Endothelial cell of umbilical vein (primary cell): ENCODE measurements at regions not wholly inside any gene's neighbourhood (a gene's known extent, or its start where the extent isn't known, plus 50 kb on each side); places are given as distances from the start of the nearest gene placed in this dataset.

ENCODE experiments used
- BruUV-seq: library from RNA; stranded (reverse); fragments of 400-500 nt; replicated peaks from 2 replicates; lab custom pipeline; 2021; lab: Mats Ljungman, UMichigan
- CTCF ChIA-PET: fragments of 300-600, 350-600 bp; sonication (Branson Sonifier 250); formaldehyde crosslinking; loops from one replicate; lab custom pipeline; 2021; ENCODE audit warnings: antibody characterized with exemption, inconsistent platforms; lab: Charles Lee
- POLR2A ChIA-PET: fragments of 300-600, 350-600 bp; sonication (Branson Sonifier 250); formaldehyde crosslinking; loops from one replicate; lab custom pipeline; 2021; ENCODE audit warnings: antibody characterized with exemption, inconsistent platforms; lab: Charles Lee
- DNase-seq: peaks from one replicate; pipeline ENCODE4 v3.0.0-alpha.2; 2011; ENCODE audit warnings: low read depth, low spot score
- FAIRE-seq: peaks from 2 replicates; lab custom pipeline; 2011; peaks lifted over from hg19 to GRCh38; lab: Jason Lieb, UNC
- H2AFZ ChIP-seq: 2 replicates; pipeline ENCODE4 v1.6.0; 2012; ENCODE audit warnings: low read depth, low read length, control low read depth, inconsistent platforms
- H3K27ac ChIP-seq: 2 replicates; pipeline ENCODE4 v1.5.1; 2011; ENCODE audit warnings: low read depth, mild to moderate bottlenecking, control low read depth, low read length, moderate library complexity; ENCODE audit not compliant: insufficient read depth
- H3K27me3 ChIP-seq, 2 experiments: 2 replicates each; pipeline versions ENCODE4 v1.6.0 to v1.6.1; 2011; ENCODE audit warnings: low read length in 2 of 2, mixed read lengths in 1 of 2; ENCODE audit not compliant: control insufficient read depth in 2 of 2, insufficient read depth in 2 of 2
- H3K36me3 ChIP-seq, 2 experiments: 2 replicates in 1 of 2; 3 replicates in 1 of 2; pipeline ENCODE4 v1.5.1; 2011; ENCODE audit warnings: low read length in 2 of 2, mild to moderate bottlenecking in 1 of 2, moderate library complexity in 1 of 2; ENCODE audit not compliant: control insufficient read depth in 2 of 2, insufficient read depth in 2 of 2; ENCODE audit errors: extremely low read depth in 1 of 2
- H3K4me1 ChIP-seq: 3 replicates; pipeline ENCODE4 v1.5.1; 2011; ENCODE audit warnings: mild to moderate bottlenecking, low read length; ENCODE audit not compliant: control insufficient read depth, insufficient read depth; ENCODE audit errors: extremely low read depth
- H3K4me2 ChIP-seq: 2 replicates; pipeline ENCODE4 v1.6.1; 2011; ENCODE audit warnings: low read length, control low read depth, mixed read lengths; ENCODE audit not compliant: insufficient read depth
- H3K4me3 ChIP-seq, 3 experiments: fragments of 200-600 bp in 1 of 3; sonication (generic), shearing (Covaris generic) in 1 of 3; replicated peaks in 1 of 3; 2 replicates each; pipeline ENCODE4 v1.5.1; 2011 to 2016; ENCODE audit warnings: control low read depth in 3 of 3, low read length in 3 of 3, mild to moderate bottlenecking in 2 of 3, inconsistent platforms in 1 of 3, low read depth in 1 of 3, moderate library complexity in 1 of 3; ENCODE audit not compliant: insufficient read depth in 1 of 3
- H3K79me2 ChIP-seq: 2 replicates; pipeline ENCODE4 v1.6.0; 2012; ENCODE audit warnings: low read length, inconsistent platforms; ENCODE audit not compliant: control insufficient read depth, insufficient read depth
- H3K9ac ChIP-seq: replicated peaks from 2 replicates; pipeline ENCODE3; 2011; ENCODE audit warnings: low read length, control low read depth; ENCODE audit not compliant: insufficient read depth; ENCODE audit errors: extremely low read depth
- H3K9me1 ChIP-seq: replicated peaks from 3 replicates; pipeline ENCODE4 v1.6.0; 2011; ENCODE audit warnings: mild to moderate bottlenecking, low read length; ENCODE audit not compliant: control insufficient read depth, insufficient read depth; ENCODE audit errors: extremely low read depth
- H3K9me3 ChIP-seq: replicated peaks from 2 replicates; pipeline ENCODE4 v1.5.1; 2012; ENCODE audit warnings: low read length, inconsistent platforms; ENCODE audit not compliant: control insufficient read depth, insufficient read depth
- H4K20me1 ChIP-seq: replicated peaks from 2 replicates; pipeline ENCODE3; 2011; ENCODE audit warnings: mild to moderate bottlenecking, low read length; ENCODE audit not compliant: control insufficient read depth, insufficient read depth; ENCODE audit errors: extremely low read depth
- EZH2 ChIP-seq: IDR thresholded peaks from 2 replicates; pipeline ENCODE4 v1.6.1; 2012; ENCODE audit warnings: borderline replicate concordance, low read depth, mild to moderate bottlenecking, moderate library complexity, low read length, inconsistent platforms; ENCODE audit not compliant: severe bottlenecking
- FOS ChIP-seq: IDR thresholded peaks from 2 replicates; pipeline ENCODE4 v1.6.1; 2011; ENCODE audit warnings: mild to moderate bottlenecking, low read length, moderate library complexity, borderline replicate concordance; ENCODE audit not compliant: insufficient read depth
- GATA2 ChIP-seq: IDR thresholded peaks from 2 replicates; pipeline ENCODE4 v1.7.0; 2011; ENCODE audit warnings: low read depth, mild to moderate bottlenecking, moderate library complexity, mixed read lengths, low read length; ENCODE audit not compliant: insufficient read length, insufficient read depth
- JUN ChIP-seq: IDR thresholded peaks from 2 replicates; pipeline ENCODE4 v1.6.1; 2011; ENCODE audit warnings: borderline replicate concordance, low read depth; ENCODE audit not compliant: insufficient read length, insufficient read depth
- MYC ChIP-seq: IDR thresholded peaks from one replicate; pipeline ENCODE4 v1.6.1; 2011; ENCODE audit warnings: mild to moderate bottlenecking, low read depth, low read length
- POLR2A ChIP-seq: IDR thresholded peaks from 2 replicates; pipeline ENCODE4 v1.6.1; 2012; ENCODE audit warnings: low read depth, mild to moderate bottlenecking, control low read depth, low read length
- POLR2AphosphoS5 ChIP-seq: IDR thresholded peaks from 2 replicates; pipeline ENCODE4 v1.6.1; 2012; ENCODE audit warnings: low read depth, mild to moderate bottlenecking, control low read depth, low read length, moderate library complexity; ENCODE audit not compliant: insufficient read depth
- dilution Hi-C: fragments of 300-500 bp; cut with MboI; formaldehyde crosslinking; loops from one replicate; pipeline ENCODE4 v1.15.0; 2019; ENCODE audit warnings: low sequenced_read_pairs; ENCODE audit not compliant: extremely low pct_ligation_motif_present
- intact Hi-C: fragments of 100-400 bp; cut with micrococcal nuclease; formaldehyde crosslinking; loops from one replicate; pipeline ENCODE4 v1.10.0; 2022
- TF ChIP-seq, protein P1 (sequence below), 2 donors: IDR thresholded peaks; 1 replicate in 1 of 2; 2 replicates in 1 of 2; pipeline ENCODE4 v1.5.1; 2011; ENCODE audit warnings: low read length in 2 of 2, mild to moderate bottlenecking in 2 of 2, moderate library complexity in 2 of 2, control low read depth in 1 of 2, inconsistent platforms in 1 of 2, low read depth in 1 of 2; ENCODE audit not compliant: insufficient read depth in 1 of 2; ENCODE audit errors: extremely low read depth in 1 of 2
- TF ChIP-seq, protein P2 (sequence below): IDR thresholded peaks from 2 replicates; pipeline ENCODE4 v1.6.1; 2011; ENCODE audit not compliant: insufficient read depth, insufficient read length

DNA sequence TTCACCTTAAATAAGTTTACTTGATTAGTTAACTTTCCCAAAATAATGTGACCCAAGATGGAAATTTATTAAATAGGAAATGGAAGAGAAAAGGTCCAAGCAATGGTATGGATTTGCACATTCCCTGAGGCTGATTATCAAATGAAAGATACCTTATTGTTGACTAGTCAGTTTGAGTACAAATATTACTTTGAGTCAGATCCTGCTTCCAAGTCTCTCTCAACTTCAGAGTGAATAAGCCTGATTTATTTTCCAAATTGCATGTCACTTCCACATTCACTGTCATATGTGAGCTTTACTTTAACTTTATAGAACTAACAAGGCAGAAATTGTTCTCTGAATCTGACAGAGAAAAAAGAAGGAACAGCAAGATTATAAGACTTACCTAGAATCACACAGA lies 520.8 kb downstream of the RAB28 start:
- no peak overlapping the region for H3K4me3 ChIP-seq
- dilution Hi-C loops, result no loop called here
- ChIA-PET CTCF (no interaction called here), POLR2A (no interaction called here)
- no peaks in the 10 kb centered on the region for H3K79me2 ChIP-seq
- TF ChIP-seq POLR2A (no peak), JUN (no peak)
- TF ChIP-seq, protein P1, sequence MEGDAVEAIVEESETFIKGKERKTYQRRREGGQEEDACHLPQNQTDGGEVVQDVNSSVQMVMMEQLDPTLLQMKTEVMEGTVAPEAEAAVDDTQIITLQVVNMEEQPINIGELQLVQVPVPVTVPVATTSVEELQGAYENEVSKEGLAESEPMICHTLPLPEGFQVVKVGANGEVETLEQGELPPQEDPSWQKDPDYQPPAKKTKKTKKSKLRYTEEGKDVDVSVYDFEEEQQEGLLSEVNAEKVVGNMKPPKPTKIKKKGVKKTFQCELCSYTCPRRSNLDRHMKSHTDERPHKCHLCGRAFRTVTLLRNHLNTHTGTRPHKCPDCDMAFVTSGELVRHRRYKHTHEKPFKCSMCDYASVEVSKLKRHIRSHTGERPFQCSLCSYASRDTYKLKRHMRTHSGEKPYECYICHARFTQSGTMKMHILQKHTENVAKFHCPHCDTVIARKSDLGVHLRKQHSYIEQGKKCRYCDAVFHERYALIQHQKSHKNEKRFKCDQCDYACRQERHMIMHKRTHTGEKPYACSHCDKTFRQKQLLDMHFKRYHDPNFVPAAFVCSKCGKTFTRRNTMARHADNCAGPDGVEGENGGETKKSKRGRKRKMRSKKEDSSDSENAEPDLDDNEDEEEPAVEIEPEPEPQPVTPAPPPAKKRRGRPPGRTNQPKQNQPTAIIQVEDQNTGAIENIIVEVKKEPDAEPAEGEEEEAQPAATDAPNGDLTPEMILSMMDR (IDR thresholded peaks at IDR 0.05; ENCODE audit: extremely low read depth in 1 of 2, insufficient read depth in 1 of 2, low read depth in 1 of 2, low read length in 2 of 2), result no peak
- no peaks in the 10 kb centered on the region for H3K4me1 ChIP-seq
- H3K4me2 ChIP-seq, result no peak overlapping the region
- DNase-seq (no peak), FAIRE-seq (no peak)
- H3K27ac ChIP-seq, result no peak overlapping the region
- no peaks in the 10 kb centered on the region for H3K9me1 ChIP-seq
- H3K9ac ChIP-seq, result no peak overlapping the region
- no peaks in the 10 kb centered on the region for H3K27me3 ChIP-seq
- peaks cover 2% of the 10 kb centered on the region for H3K9me3 ChIP-seq
- H4K20me1 ChIP-seq, result no peaks in the 10 kb centered on the region
- intact Hi-C loops, result no loop called here
- no TSS peak for BruUV-seq
- no peak overlapping the region for H2AFZ ChIP-seq
- no peaks in the 10 kb centered on the region for H3K36me3 ChIP-seq

DNA sequence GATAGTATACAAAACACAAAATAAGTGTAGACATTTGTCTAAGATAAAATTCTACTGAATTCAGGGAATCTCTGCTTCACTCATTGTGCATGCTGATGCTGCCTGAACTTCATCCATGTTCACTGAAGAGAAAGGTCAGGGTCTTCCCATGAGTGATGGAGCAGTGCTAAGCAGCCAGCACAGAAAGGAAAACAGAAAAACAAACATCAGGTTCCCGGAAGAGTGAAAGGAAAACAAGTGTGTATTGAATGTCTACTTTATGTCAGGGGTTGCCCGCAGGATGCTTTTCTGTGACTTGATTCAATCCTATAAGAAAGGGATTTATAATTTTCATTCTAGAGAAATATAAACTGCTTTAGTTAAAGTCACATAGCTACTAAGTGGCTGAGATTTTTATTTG lies 522.4 kb downstream of the RAB28 start:
- no peak overlapping the region for H3K27ac ChIP-seq
- POLR2A ChIA-PET, result no interaction called here
- BruUV-seq, result no TSS peak
- intact Hi-C loops (no loop called here), dilution Hi-C loops (no loop called here)
- H3K9me1 ChIP-seq, result no peaks in the 10 kb centered on the region
- no peak overlapping the region for H3K4me3 ChIP-seq
- no peaks in the 10 kb centered on the region for H3K27me3 ChIP-seq
- H3K4me1 ChIP-seq, result no peaks in the 10 kb centered on the region
- no peak overlapping the region for H3K9ac ChIP-seq
- no peak overlapping the region for H3K4me2 ChIP-seq
- DNase-seq, result no peak
- no peak overlapping the region for H2AFZ ChIP-seq
- no peak for FAIRE-seq
- no peaks in the 10 kb centered on the region for H4K20me1 ChIP-seq
- H3K36me3 ChIP-seq, result no peaks in the 10 kb centered on the region
- H3K79me2 ChIP-seq, result no peaks in the 10 kb centered on the region
- H3K9me3 ChIP-seq, result peaks cover 2% of the 10 kb centered on the region
- CTCF ChIA-PET, result no interaction called here
- TF ChIP-seq FOS, result no peak
- TF ChIP-seq, protein P2, sequence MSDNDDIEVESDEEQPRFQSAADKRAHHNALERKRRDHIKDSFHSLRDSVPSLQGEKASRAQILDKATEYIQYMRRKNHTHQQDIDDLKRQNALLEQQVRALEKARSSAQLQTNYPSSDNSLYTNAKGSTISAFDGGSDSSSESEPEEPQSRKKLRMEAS, result no peak
- no peak for TF ChIP-seq POLR2AphosphoS5
- no peak for TF ChIP-seq GATA2
- no peak for TF ChIP-seq EZH2
- TF ChIP-seq, protein P1 (IDR thresholded peaks at IDR 0.05; ENCODE audit: extremely low read depth in 1 of 2, insufficient read depth in 1 of 2, low read depth in 1 of 2, low read length in 2 of 2), result no peak
- TF ChIP-seq POLR2A, result no peak
- TF ChIP-seq JUN, result no peak
- TF ChIP-seq MYC, result no peak
